NCI-H446 treated with DMSO at 0.1 percent for 48 hours (cell line): ENCODE measurements at regions not wholly inside any gene's neighbourhood (a gene's known extent, or its start where the extent isn't known, plus 50 kb on each side); places are given as distances from the start of the nearest gene placed in this dataset.
A peak's percentile ranks its signal among the peaks of the same experiment; 100 is the strongest.
"Not testable (repeated sequence)": the region's sequence is repeated elsewhere in the genome, so short reads cannot be mapped to it uniquely, and the experiment has no call there.

ENCODE experiments used
- DNase-seq: peaks from one replicate; lab custom pipeline; 2025; lab: John Stamatoyannopoulos, UW

GRCh38 chr3:74053970-74054516, 429.3 kb upstream of the PDZRN3 start:
- DNase-seq = no peak

- no peak for DNase-seq
Observed at GRCh38 chr3:74049444-74049843, 424.7 kb upstream of the PDZRN3 start.

DNA sequence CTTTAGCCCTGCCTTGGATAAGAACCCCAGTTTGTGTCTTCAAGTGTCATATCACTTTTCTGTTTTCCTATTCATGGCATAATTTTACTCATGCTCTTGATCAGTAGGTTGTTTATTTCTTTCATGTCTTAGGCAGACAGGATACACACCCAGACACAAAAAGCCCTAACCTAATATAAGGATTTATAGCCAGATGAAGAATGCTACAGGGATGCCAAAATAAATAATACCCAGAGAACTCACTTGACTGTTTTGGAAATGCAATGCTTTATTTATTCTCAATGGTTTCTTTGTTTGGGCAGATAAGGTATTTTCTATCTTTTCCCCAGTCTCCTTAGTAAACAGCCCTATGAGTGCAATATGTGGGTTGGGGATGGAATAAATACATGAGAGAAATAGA, 424.0 kb upstream of the PDZRN3 start:
- no peak for DNase-seq

DNA sequence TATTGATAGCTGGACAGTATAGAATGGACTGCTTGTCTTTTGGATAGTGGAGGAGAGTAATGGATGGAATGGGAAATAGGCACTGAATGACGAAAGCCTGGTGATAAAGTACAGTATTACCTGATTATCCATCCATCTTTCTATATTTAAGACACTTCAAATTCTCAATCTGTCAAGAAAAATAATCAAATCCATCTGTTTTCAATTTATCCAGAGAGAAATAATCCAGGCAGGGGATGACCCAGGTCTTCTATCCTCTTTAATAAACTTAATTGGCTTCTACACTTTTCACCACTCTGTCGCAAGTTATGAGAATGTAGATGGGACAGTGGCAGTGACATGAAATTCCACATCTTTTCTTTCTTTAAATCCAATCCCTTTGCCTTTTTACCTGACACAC, 420.3 kb upstream of the PDZRN3 start:
- DNase-seq = no peak

DNA sequence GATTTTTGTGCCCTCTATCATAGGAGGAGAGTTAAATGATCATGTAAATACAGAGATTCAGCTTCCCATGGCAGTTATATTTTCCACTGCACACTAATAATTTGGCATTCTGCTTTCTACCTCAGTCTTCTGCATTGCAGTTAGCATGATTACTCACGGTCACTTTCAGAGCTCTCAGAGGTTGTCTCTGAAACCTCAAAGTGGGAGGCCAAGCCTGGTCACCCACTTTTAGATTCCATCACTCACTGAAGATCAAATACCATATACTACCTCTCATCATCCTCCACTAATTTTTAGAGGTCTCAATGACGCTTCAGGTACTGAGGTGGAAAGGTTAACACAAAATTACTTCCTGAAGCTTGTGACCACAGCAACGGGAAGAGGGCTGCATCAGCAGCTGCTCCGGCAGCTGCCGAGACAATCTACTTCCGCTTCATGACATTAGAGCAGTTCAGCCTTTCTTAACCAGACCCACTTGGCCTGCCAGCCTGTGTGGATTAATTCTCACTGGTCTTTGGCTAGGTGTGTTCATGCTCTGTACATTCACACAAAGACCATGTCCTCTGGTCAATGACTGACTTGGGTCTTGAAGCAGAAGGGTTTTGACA, 416.4 kb upstream of the PDZRN3 start:
- no peak for DNase-seq

GRCh38 chr3:74039105-74039504, 414.4 kb upstream of the PDZRN3 start:
- DNase-seq = no peak

DNA sequence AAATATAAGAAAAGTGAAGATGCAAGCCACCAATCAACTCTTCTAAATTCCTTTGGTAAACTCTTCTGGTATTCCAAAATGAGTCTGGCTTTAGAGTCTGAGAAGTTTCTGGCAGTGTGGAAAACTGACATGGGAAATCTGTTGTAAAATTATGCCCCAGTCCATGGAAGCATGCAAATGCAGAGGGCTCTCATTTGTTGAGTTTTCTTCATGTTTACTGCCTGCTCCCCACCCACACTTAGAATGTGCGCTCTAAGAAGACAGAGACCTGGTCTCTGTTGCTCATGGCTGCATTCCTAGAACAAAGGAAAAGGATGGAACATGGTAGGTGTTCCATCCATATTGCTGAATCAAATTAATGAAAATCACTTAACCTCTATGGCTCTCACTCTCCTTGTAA, 411.8 kb upstream of the PDZRN3 start:
- no peak for DNase-seq

GRCh38 chr3:74036102-74036501, 411.4 kb upstream of the PDZRN3 start:
- DNase-seq = no peak

- DNase-seq = no peak
Observed at GRCh38 chr3:74033806-74034205, 409.1 kb upstream of the PDZRN3 start.

GRCh38 chr3:74033381-74033780, 408.6 kb upstream of the PDZRN3 start:
- DNase-seq = no peak

- DNase-seq = no peak
Observed at GRCh38 chr3:74027121-74027520, 402.4 kb upstream of the PDZRN3 start.

DNA sequence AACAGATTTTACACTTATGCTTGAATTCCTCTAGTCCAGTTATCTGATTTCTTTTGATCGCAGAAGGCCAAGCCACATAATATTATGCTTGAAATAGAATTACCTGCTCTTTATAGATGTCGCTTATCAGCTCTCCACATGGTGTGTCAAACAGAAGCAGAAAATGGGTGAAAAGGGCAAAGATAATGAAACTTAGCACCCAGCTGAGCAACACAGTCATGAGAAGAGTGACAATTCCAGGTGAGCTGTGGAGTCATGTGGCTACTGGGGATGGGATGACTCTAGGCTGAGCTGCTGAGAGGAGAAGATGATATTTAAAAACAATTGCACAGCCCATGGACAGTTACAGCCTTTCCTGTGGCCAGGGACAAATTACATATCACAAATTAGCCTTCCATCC, 398.7 kb upstream of the PDZRN3 start:
- no peak for DNase-seq

DNA sequence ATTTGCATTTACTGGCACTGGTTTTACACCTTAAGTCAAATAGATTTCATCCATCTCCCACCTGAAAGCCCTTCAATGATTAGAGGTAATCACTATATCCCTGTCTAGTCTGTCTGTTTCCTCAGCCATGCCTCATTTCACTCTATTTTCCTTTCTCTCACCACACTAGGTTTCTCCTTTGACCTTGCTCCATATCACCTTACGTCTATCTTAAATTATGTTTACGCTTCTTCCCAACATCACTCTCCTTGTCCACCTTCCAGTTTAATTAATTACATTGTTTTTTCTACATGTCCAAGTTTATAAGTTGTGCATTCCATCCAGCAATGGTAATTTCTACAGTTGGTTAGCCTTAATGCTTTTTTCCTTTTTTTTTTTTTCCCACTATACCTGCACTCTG, 396.7 kb upstream of the PDZRN3 start:
- no peak for DNase-seq

GRCh38 chr3:74009961-74010844, 385.5 kb upstream of the PDZRN3 start:
- no peak for DNase-seq

DNA sequence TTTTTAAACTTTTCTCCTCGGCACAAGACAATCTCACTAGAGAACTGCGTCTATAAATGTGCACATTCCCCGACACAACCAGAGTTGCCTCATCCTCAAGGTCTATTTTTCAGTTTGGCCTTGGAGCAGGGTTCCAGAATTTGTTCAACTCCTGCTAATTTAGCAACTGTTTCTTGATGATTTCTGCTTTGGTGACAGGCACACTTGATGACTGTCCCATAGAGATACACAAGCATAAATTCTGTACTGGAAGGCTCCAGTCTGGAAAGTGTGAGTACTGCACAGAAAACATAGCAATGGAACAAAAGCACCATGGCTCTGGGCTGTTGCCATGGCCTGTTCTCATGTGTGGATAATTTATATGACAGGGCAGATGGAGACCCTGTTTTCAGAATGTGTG, 379.6 kb upstream of the PDZRN3 start:
- no peak for DNase-seq

- no peak for DNase-seq
Observed at GRCh38 chr3:74003734-74004133, 379.0 kb upstream of the PDZRN3 start.

- DNase-seq = no peak
Observed at GRCh38 chr3:74001436-74001835, 376.7 kb upstream of the PDZRN3 start.

GRCh38 chr3:74000725-74001124, 376.0 kb upstream of the PDZRN3 start:
- DNase-seq = peak; percentile 9

GRCh38 chr3:73999501-73999900, 374.8 kb upstream of the PDZRN3 start:
- DNase-seq = peak; percentile 49

GRCh38 chr3:73990691-73991090, 365.9 kb upstream of the PDZRN3 start:
- not testable (repeated sequence) for DNase-seq

- DNase-seq = no peak
Observed at GRCh38 chr3:73966733-73967132, 342.0 kb upstream of the PDZRN3 start.

- no peak for DNase-seq
Observed at GRCh38 chr3:73964818-73965217, 340.1 kb upstream of the PDZRN3 start.

GRCh38 chr3:73955494-73956070, 330.8 kb upstream of the PDZRN3 start:
- no peak for DNase-seq
